ENCODE measurements at regions not wholly inside any gene's neighbourhood (a gene's known extent, or its start where the extent isn't known, plus 50 kb on each side); places are given as distances from the start of the nearest gene placed in this dataset.
A peak's percentile ranks its signal among the peaks of the same experiment; 100 is the strongest.
"Not testable (repeated sequence)": the region's sequence is repeated elsewhere in the genome, so short reads cannot be mapped to it uniquely, and the experiment has no call there.

GRCh38 chr4:53885668-53886067 lies 178.7 kb downstream of the CHIC2 start:
- no peak for TF ChIP-seq CTCF (IDR thresholded peaks at IDR 0.05)
- DNase-seq: no peak
- ATAC-seq: no peak
- Histone ChIP-seq H3K36me3 (no peaks in the 10 kb centered on the region), H3K9me3 (no peaks in the 10 kb centered on the region), H3K27me3 (no peaks in the 10 kb centered on the region), H3K4me3 (no peak overlapping the region), H3K27ac (no peak overlapping the region), H3K4me1 (no peaks in the 10 kb centered on the region)
- intact Hi-C loops (cut with DNase I): no loop called here

GRCh38 chr4:53877096-53877495 lies 187.3 kb downstream of the CHIC2 start:
- ATAC-seq; DNase-seq; H3K27ac ChIP-seq; H3K4me3 ChIP-seq; H3K27me3 ChIP-seq; intact Hi-C loops (cut with DNase I); H3K4me1 ChIP-seq; H3K36me3 ChIP-seq; H3K9me3 ChIP-seq: not testable (repeated sequence)

GRCh38 chr4:53866055-53866454 lies 198.3 kb downstream of the CHIC2 start:
- H3K4me1 ChIP-seq: no peaks in the 10 kb centered on the region
- H3K36me3 ChIP-seq: no peaks in the 10 kb centered on the region
- no peak for TF ChIP-seq CTCF (IDR thresholded peaks at IDR 0.05)
- intact Hi-C loops (cut with DNase I): no loop called here
- no peak for DNase-seq
- no peak overlapping the region for H3K4me3 ChIP-seq
- no peak overlapping the region for H3K27ac ChIP-seq
- no peak for ATAC-seq
- no peaks in the 10 kb centered on the region for H3K27me3 ChIP-seq
- H3K9me3 ChIP-seq: no peaks in the 10 kb centered on the region

- Histone ChIP-seq H3K27me3 (no peaks in the 10 kb centered on the region), H3K4me3 (no peak overlapping the region), H3K9me3 (no peaks in the 10 kb centered on the region), H3K4me1 (no peaks in the 10 kb centered on the region), H3K27ac (no peak overlapping the region), H3K36me3 (no peaks in the 10 kb centered on the region)
- intact Hi-C loops (cut with DNase I): no loop called here
- DNase-seq: no peak
- TF ChIP-seq CTCF (IDR thresholded peaks at IDR 0.05): no peak
- no peak for ATAC-seq
Observed at GRCh38 chr4:53865054-53865453, 199.4 kb downstream of the CHIC2 start.

- no peaks in the 10 kb centered on the region for H3K36me3 ChIP-seq
- no peak for TF ChIP-seq CTCF (IDR thresholded peaks at IDR 0.05)
- intact Hi-C loops (cut with DNase I): no loop called here
- H3K27me3 ChIP-seq: no peaks in the 10 kb centered on the region
- no peak overlapping the region for H3K4me3 ChIP-seq
- H3K4me1 ChIP-seq: no peaks in the 10 kb centered on the region
- no peak overlapping the region for H3K27ac ChIP-seq
- DNase-seq (no peak), ATAC-seq (no peak)
- H3K9me3 ChIP-seq: no peaks in the 10 kb centered on the region
Observed at GRCh38 chr4:53863736-53864365, 200.6 kb downstream of the CHIC2 start.

- Histone ChIP-seq H3K27me3 (no peaks in the 10 kb centered on the region), H3K9me3 (no peaks in the 10 kb centered on the region), H3K27ac (peak overlapping the region in 1 of 2 donors; percentile 9), H3K4me1 (no peaks in the 10 kb centered on the region), H3K36me3 (no peaks in the 10 kb centered on the region), H3K4me3 (no peak overlapping the region)
- no peak for TF ChIP-seq CTCF (IDR thresholded peaks at IDR 0.05)
- ATAC-seq (peak; percentile 65), DNase-seq (peak in 2 of 4 donors; percentile 73 to 83)
- intact Hi-C loops (cut with DNase I): no loop called here
Observed at GRCh38 chr4:53863158-53863557, 201.2 kb downstream of the CHIC2 start.

All from left lung (tissue), 4 donors.